Upper lobe of left lung (tissue), 6 donors: ENCODE measurements at regions not wholly inside any gene's neighbourhood (a gene's known extent, or its start where the extent isn't known, plus 50 kb on each side); places are given as distances from the start of the nearest gene placed in this dataset.

Source experiments
- ATAC-seq, 2 donors: fragments of 200-7000 bp; cut with Tn5 transposase; one replicate each; pipeline ENCODE4 v1.9.1; 2022; ENCODE audit warnings: mild to moderate bottlenecking in 2 of 2, moderate library complexity in 2 of 2; ENCODE audit not compliant: low FRiP score in 2 of 2
- DNase-seq, 2 donors: peaks; one replicate each; pipeline ENCODE4 v3.0.0-alpha.2; 2019 to 2020
- H3K27ac ChIP-seq, 4 donors: fragments of 200-600 bp; sonication (generic); one replicate each; pipeline ENCODE4 v1.5.1; 2016 to 2019
- H3K27me3 ChIP-seq, 4 donors: fragments of 200-600 bp; sonication (generic); one replicate each; pipeline ENCODE4 v1.5.1; 2017 to 2019
- H3K36me3 ChIP-seq, 4 donors: fragments of 200-600 bp; sonication (generic); one replicate each; pipeline ENCODE4 v1.5.1; 2016 to 2019
- H3K4me1 ChIP-seq, 4 donors: fragments of 200-600 bp; sonication (generic); one replicate each; pipeline ENCODE4 v1.5.1; 2018 to 2019
- H3K4me3 ChIP-seq, 4 donors: fragments of 200-600 bp; sonication (generic); one replicate each; pipeline ENCODE4 v1.5.1; 2017 to 2019; ENCODE audit warnings: mild to moderate bottlenecking in 2 of 4, moderate library complexity in 1 of 4
- H3K9me3 ChIP-seq, 4 donors: fragments of 200-600 bp; sonication (generic); one replicate each; pipeline ENCODE4 v1.5.1; 2018 to 2019
- CTCF ChIP-seq, 6 experiments: fragments of 450-650 bp in 4 of 6; fragments of 200-600 bp in 2 of 6; sonication (generic) in 2 of 6; IDR thresholded peaks; one replicate each; pipeline ENCODE4 v1.5.1; 2016 to 2019; ENCODE audit warnings: antibody characterized with exemption in 6 of 6
- EP300 ChIP-seq, 4 donors: sonication (generic); formaldehyde crosslinking; IDR thresholded peaks; one replicate each; pipeline ENCODE4 v1.5.1; 2017; ENCODE audit warnings: antibody characterized with exemption in 4 of 4, control low read depth in 2 of 4
- POLR2A ChIP-seq, 4 donors: fragments of 450-650 bp; IDR thresholded peaks; one replicate each; pipeline ENCODE4 v1.5.1; 2016 to 2017; ENCODE audit warnings: antibody characterized with exemption in 4 of 4, mild to moderate bottlenecking in 2 of 4
- POLR2AphosphoS5 ChIP-seq, 2 donors: sonication (generic); formaldehyde crosslinking; IDR thresholded peaks; one replicate each; pipeline ENCODE4 v1.5.1; 2017; ENCODE audit warnings: antibody characterized with exemption in 2 of 2
- WGBS, 2 donors: methylation state at CpG; one replicate each; pipeline ENCODE4 v1.1.5; 2017 to 2018; 5-methylcytosine and 5-hydroxymethylcytosine counted together
- donor health status: DM: no; HTN: no; CAD: no; lungs with moderate emphysema.
- donor health status: DM: no; HTN: yes; CAD: no; lungs with severe emphysema.

- 75 to 80% methylated on average over 3 to 4 of the region's 4 CpGs for WGBS, 2 donors
Observed at GRCh38 chr20:1784586-1784985, 110.6 kb upstream of the SIRPA start.

GRCh38 chr20:1783245-1783644 is 112.0 kb upstream of the SIRPA start:
- Histone ChIP-seq H3K4me1 (peaks cover 0 to 1% (median 0%) of the 10 kb centered on the region in 4 donors), H3K36me3 (no peaks in the 10 kb centered on the region), H3K27me3 (no peaks in the 10 kb centered on the region), H3K4me3 (no peak overlapping the region), H3K27ac (no peak overlapping the region), H3K9me3 (no peaks in the 10 kb centered on the region)
- 67 to 80% methylated on average over 4 of the region's 4 CpGs for WGBS, 2 donors
- TF ChIP-seq EP300 (IDR thresholded peaks at IDR 0.05) (no peak), POLR2AphosphoS5 (IDR thresholded peaks at IDR 0.05) (no peak), CTCF (IDR thresholded peaks at IDR 0.05) (no peak), POLR2A (IDR thresholded peaks at IDR 0.05) (no peak)
- DNase-seq = no peak
- no peak for ATAC-seq

More at GRCh38 chr20:1784586-1784985, 110.6 kb upstream of the SIRPA start:
- Histone ChIP-seq H3K9me3 (no peaks in the 10 kb centered on the region), H3K4me3 (no peak overlapping the region), H3K4me1 (no peaks in the 10 kb centered on the region), H3K36me3 (no peaks in the 10 kb centered on the region), H3K27me3 (no peaks in the 10 kb centered on the region), H3K27ac (no peak overlapping the region)
- ATAC-seq (peak; percentile 39 to 48), DNase-seq (no peak)
- TF ChIP-seq POLR2A (IDR thresholded peaks at IDR 0.05) = no peak
- no peak for TF ChIP-seq POLR2AphosphoS5 (IDR thresholded peaks at IDR 0.05)

- Histone ChIP-seq H3K4me3 (no peak overlapping the region), H3K36me3 (no peaks in the 10 kb centered on the region), H3K4me1 (peaks cover 4 to 11% (median 7%) of the 10 kb centered on the region in 4 donors), H3K27me3 (no peaks in the 10 kb centered on the region), H3K27ac (no peak overlapping the region), H3K9me3 (no peaks in the 10 kb centered on the region)
- DNase-seq = peak in 1 of 2 donors; percentile 20
- TF ChIP-seq POLR2AphosphoS5 (IDR thresholded peaks at IDR 0.05) (no peak), CTCF (IDR thresholded peaks at IDR 0.05) (no peak), POLR2A (IDR thresholded peaks at IDR 0.05) (no peak), EP300 (IDR thresholded peaks at IDR 0.05) (no peak)
- WGBS, 2 donors = 84% methylated on average over 3 of the region's 3 CpGs; no CpG with 5 or more reads in 1 of the 2 donors
- no peak for ATAC-seq
Observed at GRCh38 chr20:1782181-1782580, 113.0 kb upstream of the SIRPA start.

GRCh38 chr20:1779567-1779966 is 115.6 kb upstream of the SIRPA start:
- ATAC-seq = no peak
- no peak for TF ChIP-seq CTCF (IDR thresholded peaks at IDR 0.05)
- TF ChIP-seq EP300 (IDR thresholded peaks at IDR 0.05) = no peak
- TF ChIP-seq POLR2A (IDR thresholded peaks at IDR 0.05) = no peak
- TF ChIP-seq POLR2AphosphoS5 (IDR thresholded peaks at IDR 0.05) = no peak

GRCh38 chr20:1778338-1778737 is 116.9 kb upstream of the SIRPA start:
- no peak for ATAC-seq
- peak in 1 of 2 donors; percentile 44 for DNase-seq
- no peak overlapping the region for H3K4me3 ChIP-seq
- H3K36me3 ChIP-seq = no peaks in the 10 kb centered on the region
- H3K27me3 ChIP-seq = no peaks in the 10 kb centered on the region
- H3K27ac ChIP-seq = no peak overlapping the region
- WGBS, 2 donors = 77 to 87% methylated on average over 10 to 12 of the region's 12 CpGs
- no peak for TF ChIP-seq POLR2AphosphoS5 (IDR thresholded peaks at IDR 0.05)
- TF ChIP-seq EP300 (IDR thresholded peaks at IDR 0.05) = no peak
- TF ChIP-seq POLR2A (IDR thresholded peaks at IDR 0.05) = no peak
- no peak for TF ChIP-seq CTCF (IDR thresholded peaks at IDR 0.05)
- H3K9me3 ChIP-seq = no peaks in the 10 kb centered on the region
- peaks cover 14 to 18% (median 18%) of the 10 kb centered on the region in 4 donors for H3K4me1 ChIP-seq

More at GRCh38 chr20:1779567-1779966, 115.6 kb upstream of the SIRPA start:
- 87 to 95% methylated on average over 3 to 5 of the region's 5 CpGs for WGBS, 2 donors
- no peaks in the 10 kb centered on the region for H3K36me3 ChIP-seq
- DNase-seq = no peak
- H3K27ac ChIP-seq = no peak overlapping the region
- H3K9me3 ChIP-seq = no peaks in the 10 kb centered on the region
- H3K4me3 ChIP-seq = no peak overlapping the region
- no peaks in the 10 kb centered on the region for H3K27me3 ChIP-seq
- H3K4me1 ChIP-seq = peaks cover 14 to 18% (median 18%) of the 10 kb centered on the region in 4 donors
